Fibroblast of skin of left quadriceps (primary cell): ENCODE measurements at regions not wholly inside any gene's neighbourhood (a gene's known extent, or its start where the extent isn't known, plus 50 kb on each side); places are given as distances from the start of the nearest gene placed in this dataset.
"Not testable (repeated sequence)": the region's sequence is repeated elsewhere in the genome, so short reads cannot be mapped to it uniquely, and the experiment has no call there.

Experiments
- DNase-seq, 2 experiments: peaks; one replicate each; pipeline ENCODE4 v3.0.0-alpha.2; 2013; ENCODE audit warnings: low read depth in 2 of 2

DNA sequence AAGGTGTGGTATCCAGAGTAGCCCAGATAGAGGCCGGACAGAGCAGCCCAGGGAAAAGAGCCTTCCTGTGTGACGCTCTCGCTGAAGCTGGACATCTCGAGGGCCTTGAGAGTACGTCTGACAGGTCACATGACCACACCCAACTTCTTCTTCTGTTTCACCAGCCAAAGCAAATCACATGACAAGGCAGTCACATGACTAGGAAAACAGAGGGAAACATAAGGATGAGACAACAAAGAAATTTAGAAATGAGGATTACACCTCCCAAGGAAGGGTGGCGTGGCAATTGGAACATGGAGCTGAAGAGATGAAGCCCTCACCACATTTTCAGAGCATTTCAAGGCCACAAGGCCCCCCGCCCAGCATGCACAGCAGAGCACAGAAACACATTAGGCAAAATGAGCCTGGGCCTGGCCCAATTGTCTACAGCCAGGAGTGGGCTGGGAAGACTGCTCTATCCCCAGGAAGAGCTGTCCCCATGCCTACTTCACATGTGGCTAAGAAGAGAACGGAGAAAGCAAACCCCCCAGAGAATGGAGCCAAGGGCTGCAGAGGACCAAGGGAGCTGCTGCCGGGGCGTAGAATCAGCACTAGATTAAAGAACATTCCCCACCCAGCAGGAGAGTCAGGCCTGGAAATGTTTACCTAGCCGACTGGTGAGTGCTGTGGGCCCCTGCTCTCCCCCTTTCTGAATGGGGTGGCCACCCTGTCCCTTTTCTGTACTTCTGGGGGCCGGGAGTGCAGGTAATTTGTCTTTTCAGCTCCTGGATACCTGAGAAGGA, 305.1 kb downstream of the NPHP4 start:
- DNase-seq, result no peak

DNA sequence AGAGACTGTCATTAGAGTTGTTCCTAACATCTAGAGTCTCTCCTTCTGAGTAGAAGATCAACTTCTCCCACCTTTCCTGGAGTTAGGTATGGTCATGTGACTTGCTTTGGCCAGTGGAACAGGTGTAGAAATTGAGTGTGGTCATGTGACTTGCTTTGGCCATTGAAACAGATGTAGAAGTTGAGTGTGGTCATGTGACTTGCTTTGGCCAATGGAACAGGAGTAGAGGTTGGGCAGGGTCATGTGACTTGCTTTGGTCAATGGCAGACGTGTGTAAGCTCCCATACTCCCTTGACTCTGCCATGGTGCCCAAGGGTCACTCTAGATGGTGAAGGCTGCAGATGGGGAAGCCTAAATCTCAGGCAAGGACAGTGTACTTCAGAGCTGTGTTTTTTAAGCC, 306.0 kb downstream of the NPHP4 start:
- DNase-seq, result no peak

DNA sequence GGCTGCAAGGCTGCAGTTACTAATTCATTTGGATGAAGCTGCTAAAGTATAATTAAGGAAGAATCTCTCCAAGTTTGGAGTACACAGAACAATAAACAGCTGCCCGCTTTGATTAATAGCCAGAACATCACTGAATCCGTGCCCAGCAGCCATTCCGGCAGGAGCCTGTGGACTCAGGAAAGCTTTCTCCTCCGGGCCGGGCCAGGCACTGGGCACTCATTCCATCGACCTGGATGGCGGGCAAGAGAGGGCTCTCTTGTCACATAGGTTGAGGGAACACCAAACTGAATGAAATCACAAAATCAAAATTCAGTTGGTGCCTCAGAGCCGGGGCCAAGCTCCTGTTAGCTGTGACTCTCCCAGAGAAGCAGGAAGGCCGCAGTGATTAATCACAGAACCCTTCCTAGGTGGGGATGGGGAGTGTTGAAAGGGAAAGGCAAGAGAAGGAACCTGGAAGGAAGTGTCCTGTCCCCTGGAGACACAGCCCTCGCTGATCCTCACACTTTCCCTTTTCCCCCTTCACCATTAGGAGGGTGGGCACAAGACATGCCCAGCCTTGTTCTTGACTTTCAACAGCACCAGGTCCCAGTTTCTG, 306.7 kb downstream of the NPHP4 start:
- DNase-seq, result no peak

DNA sequence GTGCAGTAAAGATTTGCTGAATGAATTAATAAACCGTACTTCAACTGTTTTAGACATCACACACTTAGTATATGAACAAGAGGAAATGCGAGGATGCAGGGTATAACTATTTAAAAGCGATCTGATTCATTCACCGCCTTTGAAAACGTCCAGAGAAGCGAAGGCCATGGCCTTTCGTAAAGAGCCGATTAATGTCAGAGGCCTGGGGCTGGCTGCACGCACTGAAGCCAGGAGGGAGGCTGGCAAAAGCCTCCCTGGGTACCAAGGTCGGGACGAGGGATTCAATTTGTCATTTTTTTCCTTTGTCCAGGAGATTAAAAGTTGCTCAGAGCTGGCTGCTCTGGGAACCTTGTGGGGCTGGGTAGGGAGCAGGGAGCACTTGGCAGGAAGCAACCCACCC, 307.4 kb downstream of the NPHP4 start:
- no peak for DNase-seq

DNA sequence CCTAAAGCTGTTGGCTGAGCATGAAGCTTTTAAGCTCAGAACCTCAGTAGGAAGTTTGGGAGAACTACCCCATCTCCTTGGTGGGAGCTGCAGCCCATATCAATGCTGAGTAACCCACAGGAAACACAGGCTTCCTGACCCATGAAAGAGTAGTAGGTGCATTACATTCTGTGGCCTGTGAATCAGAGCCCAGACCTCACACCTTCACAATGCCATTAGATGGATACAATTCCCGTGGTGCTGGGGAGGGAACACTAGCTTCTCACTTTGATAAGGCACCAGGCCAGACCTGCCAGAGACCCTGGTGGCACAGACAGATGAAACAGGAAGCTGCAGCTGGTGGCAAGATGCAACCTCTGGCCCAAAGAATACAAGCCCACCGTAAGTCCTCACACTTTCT, 308.8 kb downstream of the NPHP4 start:
- DNase-seq, result no peak

DNA sequence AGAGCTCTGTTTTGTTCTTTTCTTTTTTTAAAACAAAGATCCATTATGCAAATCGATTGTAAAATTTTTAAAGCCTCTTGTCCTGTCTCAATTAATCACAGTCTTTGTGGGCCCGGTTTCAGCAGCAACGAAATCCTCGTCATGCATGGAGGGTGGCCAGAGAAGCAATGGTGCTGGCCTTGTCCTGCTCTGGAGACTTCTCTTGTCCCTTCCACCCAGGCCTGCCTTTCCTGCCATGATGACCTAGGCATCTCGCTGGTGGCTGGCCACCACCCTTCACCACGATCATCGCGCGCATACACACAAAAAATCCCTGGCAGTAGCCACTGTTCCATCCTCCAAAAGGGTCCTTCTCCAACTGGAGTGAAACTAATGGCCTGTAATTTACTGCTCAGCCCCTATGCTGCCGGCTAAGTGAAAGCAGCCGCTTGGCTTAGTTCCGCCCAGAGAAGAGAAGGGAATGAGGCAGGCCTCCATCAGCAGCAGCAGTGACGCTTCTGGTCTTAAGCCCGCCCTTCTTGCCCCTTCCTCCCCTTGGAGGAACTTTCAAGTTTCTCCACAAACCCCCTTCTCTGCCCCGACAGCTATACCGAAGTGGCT, 309.5 kb downstream of the NPHP4 start:
- no peak for DNase-seq

DNA sequence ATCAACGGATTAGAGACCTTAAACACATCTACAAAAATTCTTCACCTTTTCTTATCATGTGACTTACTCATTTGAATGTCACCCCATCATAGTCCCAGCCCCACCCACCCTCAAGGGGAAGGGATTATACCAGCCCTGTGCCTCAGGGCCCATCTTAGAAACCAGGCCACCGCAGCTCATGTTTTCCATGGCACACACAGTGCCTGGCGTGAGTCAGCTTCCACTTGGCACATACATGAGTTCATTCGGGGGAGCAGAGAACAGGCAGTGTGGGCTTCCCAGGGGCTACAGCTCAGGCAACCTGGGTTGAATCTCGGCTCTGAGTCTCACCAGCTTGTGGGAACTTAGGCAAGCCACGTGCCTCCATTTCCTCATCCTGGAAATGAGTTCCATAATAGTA, 310.6 kb downstream of the NPHP4 start:
- no peak for DNase-seq

DNA sequence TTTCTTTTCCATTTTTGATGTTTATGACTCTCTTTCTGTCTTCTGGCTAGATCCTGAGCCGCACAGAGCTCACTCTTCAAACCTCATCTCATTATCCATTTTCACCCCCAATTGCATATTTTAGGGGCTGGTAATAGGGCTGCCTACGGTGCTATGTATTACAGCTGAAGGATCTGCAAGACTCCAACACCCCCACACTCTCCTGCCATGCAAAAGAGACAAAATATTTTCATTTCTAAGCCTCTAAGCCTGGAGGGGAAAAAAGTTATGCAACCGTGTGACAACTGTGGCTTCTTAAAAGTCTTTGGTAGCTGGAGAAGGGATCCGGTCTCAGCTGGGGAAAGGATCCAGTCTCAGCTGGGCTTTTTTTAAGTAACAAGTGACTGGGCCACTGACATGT, 311.6 kb downstream of the NPHP4 start:
- DNase-seq, result no peak

DNA sequence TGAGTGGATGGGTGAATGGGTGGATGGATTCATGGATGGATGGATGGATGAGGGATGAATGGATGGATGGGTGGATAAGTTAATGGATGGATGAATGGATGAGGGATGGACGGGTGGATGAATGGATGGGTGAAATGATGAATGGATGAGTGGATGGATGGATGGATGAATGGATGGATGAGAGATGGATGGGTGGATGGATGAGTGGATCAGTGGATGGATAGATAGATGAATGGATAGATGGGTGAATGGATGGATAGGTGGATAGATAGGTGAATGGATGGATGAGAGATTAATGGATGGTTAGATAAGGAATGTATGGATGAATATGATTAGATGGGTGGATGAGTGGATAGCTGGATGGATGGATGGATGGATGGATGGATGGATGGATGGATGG, 313.5 kb downstream of the NPHP4 start:
- no peak for DNase-seq

DNA sequence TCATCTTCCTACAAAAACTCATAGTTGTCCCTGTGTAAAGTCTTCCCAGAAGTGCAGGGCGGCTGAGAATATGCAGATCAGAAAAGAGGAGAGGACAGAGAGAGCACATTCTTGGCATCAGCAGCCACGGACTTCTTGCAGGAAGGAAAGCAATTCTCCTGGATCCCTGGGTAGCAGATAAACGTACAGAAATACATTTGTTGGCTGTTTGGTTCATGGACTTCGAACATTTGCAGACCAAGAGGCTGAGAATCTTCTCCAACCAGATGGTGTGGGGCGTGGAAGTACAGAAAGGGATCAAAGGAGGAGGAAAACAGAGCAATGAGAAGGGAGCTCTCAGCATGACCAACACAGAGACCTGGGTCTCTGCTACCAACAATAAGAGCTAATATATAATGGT, 319.9 kb downstream of the NPHP4 start:
- DNase-seq, result not testable (repeated sequence)

DNA sequence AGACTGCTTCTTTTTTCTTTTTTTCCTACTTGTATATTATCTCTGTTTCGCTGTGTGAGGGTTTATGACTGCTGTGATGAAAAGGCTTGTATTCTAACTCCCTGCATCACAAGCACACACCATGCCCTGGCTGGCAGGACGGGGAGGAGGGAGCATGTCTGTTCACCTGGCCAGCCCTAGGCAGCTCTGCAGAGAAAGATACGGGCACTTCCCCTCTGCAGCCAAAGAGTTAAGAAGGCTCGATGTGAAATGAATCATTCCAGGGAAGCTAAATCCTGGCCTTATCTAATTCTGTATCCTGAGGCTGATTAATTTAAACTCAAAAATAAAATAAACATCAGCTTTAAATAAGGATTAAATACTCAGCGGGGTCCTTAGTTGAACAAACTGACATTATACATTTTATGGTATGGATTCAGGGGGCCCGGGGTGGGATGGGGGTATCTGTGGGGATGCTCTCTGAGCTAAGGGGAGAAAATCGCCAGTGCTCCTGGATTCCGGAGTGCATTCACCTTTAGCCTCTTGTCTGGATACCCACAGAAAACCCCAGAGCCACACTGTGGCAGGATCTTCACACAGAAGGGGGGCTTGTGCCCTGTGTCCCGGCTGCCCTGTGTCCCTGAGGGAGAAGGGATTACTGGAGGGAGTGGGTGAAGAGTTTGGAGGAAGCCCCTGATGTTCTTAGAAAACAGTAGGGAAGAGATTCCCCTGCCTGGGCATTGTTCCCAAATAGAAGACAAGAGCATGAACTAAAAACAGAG, 321.5 kb downstream of the NPHP4 start:
- no peak for DNase-seq

DNA sequence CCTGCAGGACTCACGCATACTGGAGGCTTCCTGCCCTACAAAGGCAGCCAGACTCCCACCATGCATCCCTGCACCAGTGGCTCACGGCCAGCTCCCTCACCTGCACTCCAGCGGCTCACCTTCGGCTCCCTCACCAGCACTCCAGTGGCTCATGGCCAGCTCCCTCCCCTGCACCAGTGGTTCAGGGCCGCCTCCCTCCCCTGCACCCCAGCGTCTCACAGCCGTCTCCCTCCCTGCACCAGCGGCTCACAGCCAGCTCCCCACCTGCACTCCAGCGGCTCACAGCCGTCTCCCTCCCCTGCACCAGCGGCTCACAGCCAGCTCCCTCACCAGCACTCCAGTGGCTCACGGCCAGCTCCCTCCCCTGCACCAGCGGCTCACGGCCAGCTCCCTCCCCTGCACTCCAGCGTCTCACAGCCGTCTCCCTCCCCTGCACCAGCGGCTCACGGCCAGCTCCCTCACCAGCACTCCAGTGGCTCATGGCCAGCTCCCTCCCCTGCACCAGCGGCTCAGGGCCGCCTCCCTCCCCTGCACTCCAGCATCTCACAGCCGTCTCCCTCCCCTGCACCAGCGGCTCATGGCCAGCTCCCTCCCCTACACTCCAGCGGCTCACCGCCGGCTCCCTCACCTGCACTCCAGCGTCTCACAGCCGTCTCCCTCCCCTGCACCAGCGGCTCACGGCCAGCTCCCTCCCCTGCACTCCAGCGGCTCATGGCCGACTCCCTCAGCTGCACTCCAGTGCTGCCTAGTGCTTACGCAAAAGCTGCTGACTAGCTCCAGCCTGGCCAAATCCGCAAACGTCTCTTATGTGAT, 324.5 kb downstream of the NPHP4 start:
- DNase-seq, result no peak

DNA sequence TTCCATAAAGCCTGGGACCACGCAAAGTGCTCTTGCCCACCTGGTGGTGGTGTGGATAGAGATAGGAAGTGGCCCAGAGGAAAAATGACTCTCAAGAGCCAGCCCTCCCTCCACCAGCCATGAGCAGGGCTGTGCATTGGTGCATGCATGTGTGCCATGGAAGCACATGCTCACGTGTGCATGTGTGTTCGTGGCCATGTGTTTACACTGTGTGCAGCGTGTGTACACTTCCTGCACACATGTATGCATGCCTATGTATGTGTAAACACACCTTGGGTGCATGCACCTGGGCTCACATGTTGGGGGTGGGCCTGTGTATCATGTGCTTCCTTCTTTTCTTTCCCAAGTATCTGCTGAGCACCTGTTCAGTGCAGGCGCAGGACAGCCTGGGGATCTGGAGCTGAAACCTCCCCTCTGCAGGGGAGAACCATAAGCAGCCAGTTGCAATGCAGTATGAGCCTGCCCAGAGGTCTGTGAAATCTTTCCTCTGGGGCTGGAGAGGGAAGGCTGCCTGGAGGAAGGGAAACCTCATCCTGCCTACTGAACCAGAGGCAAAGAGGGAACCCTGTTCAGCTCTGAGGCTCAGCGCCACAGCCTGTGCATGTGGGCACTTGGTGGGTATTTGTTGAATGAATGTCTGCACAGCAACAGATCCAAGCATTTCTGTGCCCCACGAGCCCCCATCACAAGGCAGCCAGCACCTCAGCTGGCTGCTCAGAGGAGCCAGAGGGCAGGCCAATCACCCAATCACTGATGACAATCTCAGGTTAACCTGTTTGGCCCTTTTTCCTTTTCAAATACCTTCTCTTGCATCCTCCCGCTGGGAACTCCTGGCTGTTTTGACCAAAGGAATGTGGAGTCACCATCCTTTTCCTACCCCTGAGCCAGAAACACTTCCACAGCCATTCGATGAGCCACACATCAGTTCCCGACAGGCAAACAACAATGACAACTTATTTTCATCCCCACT, 327.0 kb downstream of the NPHP4 start:
- no peak for DNase-seq

DNA sequence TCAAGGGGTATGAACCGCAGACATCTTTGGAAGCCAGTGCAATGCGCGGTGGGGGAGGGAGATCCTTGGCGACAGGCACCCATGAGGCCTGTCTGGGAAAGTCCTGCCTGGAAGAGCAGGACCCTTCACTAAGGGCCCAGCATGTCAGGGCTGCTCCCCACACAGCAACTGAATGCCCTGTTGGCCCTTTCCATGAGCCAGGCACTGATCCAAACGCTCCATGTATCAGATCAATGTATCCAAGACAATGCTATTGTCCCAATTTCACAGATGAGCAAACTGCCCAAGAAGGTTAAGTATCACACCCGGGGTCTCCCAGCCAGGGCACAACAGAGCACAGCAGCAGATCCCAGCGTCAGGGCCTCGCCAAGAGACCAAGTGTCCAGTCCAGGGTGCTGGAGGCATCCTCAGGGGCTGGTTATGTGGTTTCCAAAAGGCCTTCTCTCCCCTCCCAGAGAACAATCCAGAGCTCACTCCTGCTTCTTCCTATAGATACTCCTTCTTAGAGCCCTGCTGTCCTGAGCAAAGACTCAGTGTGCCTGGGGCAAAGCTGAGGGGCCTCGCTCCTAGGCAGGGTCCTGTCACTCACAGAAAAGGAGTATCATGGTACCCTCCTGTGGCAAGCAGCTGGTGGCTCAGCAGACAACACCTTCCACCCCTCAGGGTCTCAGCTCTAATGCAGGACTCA, 328.0 kb downstream of the NPHP4 start:
- DNase-seq, result no peak

DNA sequence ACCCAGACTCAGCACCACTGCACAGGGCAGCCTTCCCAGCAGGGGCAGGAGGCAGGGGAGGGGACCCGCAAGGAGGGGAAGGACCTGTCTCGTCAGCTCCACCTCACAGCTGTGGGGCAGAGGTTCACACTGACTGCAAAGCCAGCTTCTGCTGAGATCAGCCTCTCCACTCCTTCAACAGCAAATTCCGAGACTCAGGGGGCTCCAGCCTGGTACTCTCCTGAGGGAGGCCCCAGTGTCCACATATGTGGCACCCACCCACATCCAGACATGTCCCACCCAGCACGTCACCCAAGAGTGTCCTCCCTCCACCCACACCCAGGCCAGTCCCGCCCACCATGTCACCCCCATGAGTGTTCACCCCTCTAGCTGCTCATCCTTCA, 329.5 kb downstream of the NPHP4 start:
- no peak for DNase-seq

DNA sequence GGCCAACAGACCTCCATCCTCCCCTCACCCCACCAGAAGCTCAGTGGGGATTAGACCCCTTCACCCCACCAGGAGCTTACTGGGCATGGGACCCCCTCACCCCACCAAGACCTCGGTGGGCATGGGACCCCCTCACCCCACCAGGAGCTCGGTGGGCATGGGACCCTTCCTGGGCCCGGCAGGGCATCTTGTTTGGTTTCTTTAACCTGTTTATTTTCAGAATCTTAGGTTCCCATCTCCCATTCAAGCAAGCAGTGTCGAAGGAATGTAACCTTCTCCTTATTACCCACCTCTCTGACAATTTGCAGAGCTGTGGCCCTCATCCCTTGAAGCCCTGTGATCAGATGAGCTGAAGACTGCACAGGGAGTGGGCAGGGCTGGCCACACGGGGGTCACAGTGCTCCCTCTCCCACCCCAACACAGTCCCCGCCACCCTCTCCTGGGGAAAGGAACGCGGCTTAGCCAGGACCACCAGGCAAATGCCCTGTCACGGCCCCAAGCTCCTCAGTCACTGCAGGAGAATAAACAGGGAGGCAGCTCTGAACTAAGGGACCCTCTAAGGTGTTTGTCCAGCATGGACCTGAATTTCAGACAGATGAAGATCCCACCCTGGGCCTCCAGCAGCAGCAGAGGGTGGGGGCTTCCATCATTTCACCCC, 330.0 kb downstream of the NPHP4 start:
- DNase-seq, result no peak

DNA sequence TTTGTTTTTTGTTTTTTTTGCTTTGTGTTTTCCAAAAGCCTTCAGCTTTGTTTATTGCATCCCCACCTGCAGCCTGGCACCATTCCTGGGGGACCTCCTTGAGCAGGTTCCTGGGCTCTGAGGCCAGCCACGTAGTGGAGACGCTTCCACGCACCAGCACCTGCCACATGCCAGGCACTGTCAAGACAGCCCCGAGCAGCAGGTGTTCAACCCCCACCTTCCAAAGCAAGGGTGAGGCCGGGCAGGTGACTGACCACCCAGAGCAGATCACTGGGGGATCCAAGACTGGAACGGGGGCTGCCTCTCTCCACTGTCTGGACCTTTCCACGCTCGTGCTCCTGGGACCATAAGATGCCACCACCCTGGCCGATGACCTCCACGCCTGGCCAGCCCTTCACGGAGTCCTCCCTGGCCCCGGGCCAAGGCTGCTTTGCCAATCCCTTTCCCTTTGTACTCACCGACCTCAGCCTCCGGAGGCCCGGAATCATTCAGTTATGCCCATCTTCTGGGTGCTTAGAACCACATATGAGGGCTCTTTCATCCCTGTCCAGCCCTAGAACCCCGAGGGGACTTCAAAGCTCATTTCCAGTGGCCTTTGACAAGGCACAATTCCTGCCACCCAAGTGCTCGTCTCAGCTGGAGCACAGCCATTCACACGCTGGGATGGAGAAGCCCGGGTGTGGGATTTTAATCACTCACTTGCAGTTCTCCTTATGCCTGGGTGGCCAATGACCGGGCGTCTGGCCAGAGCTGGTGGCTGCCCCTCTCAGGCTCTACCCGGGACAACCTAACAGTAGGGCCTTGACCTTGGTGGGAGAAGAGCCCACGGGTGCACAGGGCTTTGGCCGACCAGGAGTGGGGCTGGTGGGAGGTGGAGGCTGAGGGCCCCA, 330.8 kb downstream of the NPHP4 start:
- no peak for DNase-seq

DNA sequence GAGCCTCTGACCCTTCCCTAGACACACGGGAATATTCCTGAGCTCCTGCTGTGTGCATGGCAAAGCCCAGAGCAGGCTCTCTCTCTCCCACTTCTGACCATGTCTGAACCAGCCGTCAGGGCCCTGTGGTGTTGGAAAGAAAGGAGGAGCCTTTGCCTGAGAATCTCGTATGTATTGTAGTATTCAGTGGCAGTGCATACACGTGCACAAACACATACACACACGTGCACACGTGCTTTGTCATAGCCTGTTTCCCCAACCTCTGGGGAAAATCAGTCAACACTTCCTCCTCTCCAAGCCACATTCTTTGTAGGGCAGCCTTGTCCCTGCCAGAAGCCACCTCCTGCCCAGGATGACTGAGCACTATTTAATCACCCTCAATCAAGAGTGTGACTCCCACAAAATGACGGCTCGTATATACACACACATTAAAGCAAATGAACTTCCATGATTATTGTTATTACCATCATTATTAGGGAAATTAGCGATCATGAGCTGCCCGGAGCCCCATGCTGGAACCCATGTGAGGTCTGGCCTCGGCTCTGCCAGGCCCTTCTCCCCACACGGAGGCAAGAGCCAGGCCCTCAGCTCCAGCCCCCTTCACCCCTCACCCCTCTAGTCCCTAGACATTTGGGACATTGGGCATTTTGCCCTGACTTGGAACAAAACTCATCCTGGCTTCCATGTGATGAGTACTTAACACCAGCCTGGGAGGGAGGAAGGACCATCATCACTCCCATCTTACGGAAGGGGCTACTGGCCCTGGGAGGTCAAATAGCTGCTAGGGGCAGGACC, 331.9 kb downstream of the NPHP4 start:
- no peak for DNase-seq
